ENCODE measurements at regions not wholly inside any gene's neighbourhood (a gene's known extent, or its start where the extent isn't known, plus 50 kb on each side); places are given as distances from the start of the nearest gene placed in this dataset.

- no peaks in the 10 kb centered on the region for H3K9me3 ChIP-seq
- FAIRE-seq (no peak), ATAC-seq (no peak), DNase-seq (ENCODE audit: low read depth in 1 of 2, low spot score in 1 of 2) (no peak)
- H3K27ac ChIP-seq = no peak overlapping the region
- H3K4me3 ChIP-seq = no peak overlapping the region
- no peak for TF ChIP-seq HOXB5 (CRISPR knock-in tag; IDR thresholded peaks at IDR 0.05)
- no peak for TF ChIP-seq TFCP2L1 (CRISPR knock-in tag; IDR thresholded peaks at IDR 0.05)
- TF ChIP-seq PHF8 (IDR thresholded peaks at IDR 0.05; ENCODE audit: borderline replicate concordance, low read depth) = no peak
- no peak for TF ChIP-seq CHD2 (IDR thresholded peaks at IDR 0.05; ENCODE audit: low read length, partially characterized antibody)
- no peak for TF ChIP-seq JUNB (IDR thresholded peaks at IDR 0.05)
- no peak for TF ChIP-seq HOXA7 (CRISPR knock-in tag; IDR thresholded peaks at IDR 0.05)
- TF ChIP-seq HDAC2 (IDR thresholded peaks at IDR 0.05) = no peak
- no peak for TF ChIP-seq JUN (IDR thresholded peaks at IDR 0.05)
- TF ChIP-seq REST (IDR thresholded peaks at IDR 0.05) = no peak
- TF ChIP-seq BHLHE40 (IDR thresholded peaks at IDR 0.05; ENCODE audit: low read depth, low read length) = no peak
- no peak for TF ChIP-seq USF2 (IDR thresholded peaks at IDR 0.05)
- TF ChIP-seq MAZ (IDR thresholded peaks at IDR 0.05; ENCODE audit: borderline replicate concordance, low read depth, low read length) = no peak
- TF ChIP-seq ESRRA (IDR thresholded peaks at IDR 0.05; ENCODE audit: borderline replicate concordance, low read length) = no peak
- TF ChIP-seq PBX3 (IDR thresholded peaks at IDR 0.05) = no peak
- no peak for TF ChIP-seq FOSL2 (IDR thresholded peaks at IDR 0.05)
- no peak for TF ChIP-seq FOSL2 (CRISPR knock-in tag; IDR thresholded peaks at IDR 0.05)
- no peak for TF ChIP-seq RFX5 (IDR thresholded peaks at IDR 0.05)
- H3K4me1 ChIP-seq = no peaks in the 10 kb centered on the region
- ChIA-PET CTCF (no interaction called here), POLR2A (no interaction called here)
- H3K4me2 ChIP-seq = no peak overlapping the region
Measured at GRCh38 chr2:22518641-22519040, 866.3 kb upstream of the KLHL29 start.

GRCh38 chr2:22520369-22521288 lies 864.4 kb upstream of the KLHL29 start:
- ATAC-seq (no peak), FAIRE-seq (no peak)
- POLR2A ChIA-PET = no interaction called here

More at GRCh38 chr2:22520369-22521288, 864.4 kb upstream of the KLHL29 start:
- CTCF ChIA-PET = interaction anchor here (1.3 kb wide), 1 partner anchor 81 kb away, joined by 3 read pairs; no protein-coding TSS in a partner anchor
- no peak overlapping the region for H3K4me2 ChIP-seq
- H3K9me3 ChIP-seq = no peaks in the 10 kb centered on the region
- 6% methylated on average over 8 of the region's 8 CpGs for WGBS (ENCODE audit: missing lambda C conversion rate)
- no peaks in the 10 kb centered on the region for H3K4me1 ChIP-seq
- no peak overlapping the region for H3K27ac ChIP-seq
- DNase-seq (ENCODE audit: low read depth in 1 of 2, low spot score in 1 of 2) = no peak
- TF ChIP-seq ZFP36 (IDR thresholded peaks at IDR 0.05; ENCODE audit: borderline replicate concordance, partially characterized antibody) = no peak
- no peak for TF ChIP-seq HOXA7 (CRISPR knock-in tag; IDR thresholded peaks at IDR 0.05)
- no peak for TF ChIP-seq HEYL (CRISPR knock-in tag; IDR thresholded peaks at IDR 0.05)
- no peak for TF ChIP-seq RFX5 (IDR thresholded peaks at IDR 0.05)
- TF ChIP-seq BHLHE40 (IDR thresholded peaks at IDR 0.05; ENCODE audit: low read depth, low read length) = no peak
- no peak for TF ChIP-seq ATOH8 (CRISPR knock-in tag; IDR thresholded peaks at IDR 0.05; ENCODE audit: low read depth)
- TF ChIP-seq ZC3H11A (IDR thresholded peaks at IDR 0.05) = no peak
- TF ChIP-seq CTCF (IDR thresholded peaks at IDR 0.05) = no peak
- no peak for TF ChIP-seq PHF8 (IDR thresholded peaks at IDR 0.05; ENCODE audit: borderline replicate concordance, low read depth)
- no peak for TF ChIP-seq CBX8 (IDR thresholded peaks at IDR 0.05)
- H3K4me3 ChIP-seq = no peak overlapping the region
